ENCODE measurements at regions not wholly inside any gene's neighbourhood (a gene's known extent, or its start where the extent isn't known, plus 50 kb on each side); places are given as distances from the start of the nearest gene placed in this dataset.

GRCh38 chr14:100659345-100660001, 67.2 kb upstream of the DLK1 start:
- no peak for DNase-seq (ENCODE audit: low spot score)

- no peak for DNase-seq (ENCODE audit: low spot score)
Observed at GRCh38 chr14:100660498-100660881, 66.2 kb upstream of the DLK1 start.

GRCh38 chr14:100660882-100661635, 65.6 kb upstream of the DLK1 start:
- DNase-seq (ENCODE audit: low spot score) = no peak

GRCh38 chr14:100662879-100663760, 63.6 kb upstream of the DLK1 start:
- peak; percentile 53 for DNase-seq (ENCODE audit: low spot score)

GRCh38 chr14:100663761-100664052, 63.0 kb upstream of the DLK1 start:
- DNase-seq (ENCODE audit: low spot score) = no peak

GRCh38 chr14:100664231-100664630, 62.5 kb upstream of the DLK1 start:
- DNase-seq (ENCODE audit: low spot score) = no peak

GRCh38 chr14:100664841-100665510, 61.7 kb upstream of the DLK1 start:
- DNase-seq (ENCODE audit: low spot score) = no peak

GRCh38 chr14:100665511-100666032, 61.1 kb upstream of the DLK1 start:
- DNase-seq (ENCODE audit: low spot score) = no peak

- no peak for DNase-seq (ENCODE audit: low spot score)
Observed at GRCh38 chr14:100666403-100666802, 60.3 kb upstream of the DLK1 start.

- no peak for DNase-seq (ENCODE audit: low spot score)
Observed at GRCh38 chr14:100666851-100667250, 59.8 kb upstream of the DLK1 start.

GRCh38 chr14:100667656-100668055, 59.0 kb upstream of the DLK1 start:
- no peak for DNase-seq (ENCODE audit: low spot score)

- no peak for DNase-seq (ENCODE audit: low spot score)
Observed at GRCh38 chr14:100668352-100668751, 58.3 kb upstream of the DLK1 start.

- DNase-seq (ENCODE audit: low spot score) = no peak
Observed at GRCh38 chr14:100669011-100669412, 57.7 kb upstream of the DLK1 start.

- DNase-seq (ENCODE audit: low spot score) = no peak
Observed at GRCh38 chr14:100669468-100669867, 57.2 kb upstream of the DLK1 start.

- no peak for DNase-seq (ENCODE audit: low spot score)
Observed at GRCh38 chr14:100670017-100670752, 56.5 kb upstream of the DLK1 start.

- no peak for DNase-seq (ENCODE audit: low spot score)
Observed at GRCh38 chr14:100670753-100671049, 56.0 kb upstream of the DLK1 start.

- no peak for DNase-seq (ENCODE audit: low spot score)
Observed at GRCh38 chr14:100671386-100671901, 55.2 kb upstream of the DLK1 start.

GRCh38 chr14:100671906-100672305, 54.8 kb upstream of the DLK1 start:
- no peak for DNase-seq (ENCODE audit: low spot score)

- no peak for DNase-seq (ENCODE audit: low spot score)
Observed at GRCh38 chr14:100673085-100673806, 53.4 kb upstream of the DLK1 start.

- no peak for DNase-seq (ENCODE audit: low spot score)
Observed at GRCh38 chr14:100673807-100674154, 52.9 kb upstream of the DLK1 start.

GRCh38 chr14:100674428-100674827, 52.3 kb upstream of the DLK1 start:
- DNase-seq (ENCODE audit: low spot score) = no peak
